Gastrocnemius medialis (tissue), 4 donors: ENCODE measurements at regions not wholly inside any gene's neighbourhood (a gene's known extent, or its start where the extent isn't known, plus 50 kb on each side); places are given as distances from the start of the nearest gene placed in this dataset.

Experiments
- POLR2A ChIP-seq, 2 donors: fragments of 450-650 bp; IDR thresholded peaks; one replicate each; pipeline ENCODE4 v1.6.1; 2017; ENCODE audit warnings: antibody characterized with exemption in 2 of 2, mild to moderate bottlenecking in 2 of 2, moderate library complexity in 2 of 2
- TF ChIP-seq, protein P1 (sequence below), 5 experiments: fragments of 450-650 bp in 3 of 5; fragments of 200-600 bp in 2 of 5; sonication (generic) in 2 of 5; IDR thresholded peaks in 4 of 5; conservative IDR thresholded peaks in 1 of 5; 1 replicate in 4 of 5; 2 replicates in 1 of 5; pipeline ENCODE4 v1.5.1; 2016 to 2019; ENCODE audit warnings: antibody characterized with exemption in 5 of 5, mild to moderate bottlenecking in 3 of 5, moderate library complexity in 3 of 5

DNA sequence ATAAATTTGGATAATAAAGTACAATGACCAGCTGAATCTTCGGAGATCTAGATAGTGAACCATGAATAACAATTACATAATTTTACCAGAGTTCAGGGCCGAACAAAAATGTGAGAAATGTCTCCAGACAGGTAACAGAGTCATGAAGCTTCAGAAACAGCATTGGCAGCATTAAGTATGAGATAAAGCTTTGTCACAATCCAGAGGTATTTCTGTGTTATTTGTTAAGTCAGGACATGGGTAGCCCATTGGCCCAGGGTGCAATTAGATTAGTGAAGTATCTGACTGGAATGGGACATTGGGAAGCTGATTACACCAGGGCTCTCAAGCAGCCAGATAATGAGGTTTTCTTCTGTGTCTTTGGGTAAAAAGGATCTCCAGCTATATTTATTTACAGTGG, 184.2 kb upstream of the PPP1R3A start:
- TF ChIP-seq, protein P1, sequence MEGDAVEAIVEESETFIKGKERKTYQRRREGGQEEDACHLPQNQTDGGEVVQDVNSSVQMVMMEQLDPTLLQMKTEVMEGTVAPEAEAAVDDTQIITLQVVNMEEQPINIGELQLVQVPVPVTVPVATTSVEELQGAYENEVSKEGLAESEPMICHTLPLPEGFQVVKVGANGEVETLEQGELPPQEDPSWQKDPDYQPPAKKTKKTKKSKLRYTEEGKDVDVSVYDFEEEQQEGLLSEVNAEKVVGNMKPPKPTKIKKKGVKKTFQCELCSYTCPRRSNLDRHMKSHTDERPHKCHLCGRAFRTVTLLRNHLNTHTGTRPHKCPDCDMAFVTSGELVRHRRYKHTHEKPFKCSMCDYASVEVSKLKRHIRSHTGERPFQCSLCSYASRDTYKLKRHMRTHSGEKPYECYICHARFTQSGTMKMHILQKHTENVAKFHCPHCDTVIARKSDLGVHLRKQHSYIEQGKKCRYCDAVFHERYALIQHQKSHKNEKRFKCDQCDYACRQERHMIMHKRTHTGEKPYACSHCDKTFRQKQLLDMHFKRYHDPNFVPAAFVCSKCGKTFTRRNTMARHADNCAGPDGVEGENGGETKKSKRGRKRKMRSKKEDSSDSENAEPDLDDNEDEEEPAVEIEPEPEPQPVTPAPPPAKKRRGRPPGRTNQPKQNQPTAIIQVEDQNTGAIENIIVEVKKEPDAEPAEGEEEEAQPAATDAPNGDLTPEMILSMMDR (IDR thresholded peaks at IDR 0.05 in 4 of 5, conservative IDR thresholded peaks at IDR 0.05 in 1 of 5): no peak
- no peak for TF ChIP-seq POLR2A (IDR thresholded peaks at IDR 0.05)
